Femur (tissue), 1 donor: ENCODE measurements at regions not wholly inside any gene's neighbourhood (a gene's known extent, or its start where the extent isn't known, plus 50 kb on each side); places are given as distances from the start of the nearest gene placed in this dataset.
"Not testable (repeated sequence)": the region's sequence is repeated elsewhere in the genome, so short reads cannot be mapped to it uniquely, and the experiment has no call there.

Source experiments
- DNase-seq: peaks from one replicate; pipeline ENCODE4 v3.0.0-alpha.2; 2017

DNA sequence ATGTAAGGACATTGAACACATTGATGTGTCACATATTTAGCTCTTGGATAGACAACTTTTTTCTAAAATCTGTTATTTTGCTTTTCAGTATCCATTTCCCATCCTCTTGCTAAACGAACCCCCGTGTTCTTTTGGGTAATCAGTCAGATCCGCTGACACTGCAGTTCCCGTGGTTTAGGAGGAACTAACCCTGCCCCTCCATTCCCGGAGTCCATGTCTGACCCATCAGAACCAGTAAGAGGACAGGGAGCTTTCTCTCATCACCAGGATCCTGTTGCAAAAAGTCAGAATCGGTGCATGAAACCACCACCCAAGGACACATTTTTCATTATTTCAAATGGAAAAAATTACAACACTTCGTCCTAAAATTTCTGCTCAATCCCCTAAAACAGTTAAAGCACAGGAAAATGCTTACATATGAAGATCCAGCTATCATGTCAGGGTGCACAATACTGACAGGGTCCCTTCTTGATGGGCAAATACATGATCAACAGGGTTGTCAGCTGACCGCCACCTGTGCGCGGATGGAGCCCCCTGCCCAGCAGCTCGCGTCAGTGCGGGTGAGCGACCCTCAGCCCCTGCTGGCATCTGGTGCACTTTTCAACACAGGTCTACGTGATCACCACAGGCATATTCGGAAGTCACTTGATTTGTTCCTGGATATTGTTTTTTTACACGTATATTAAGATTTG lies 276.8 kb downstream of the ADGRD1 start:
- no peak for DNase-seq

DNA sequence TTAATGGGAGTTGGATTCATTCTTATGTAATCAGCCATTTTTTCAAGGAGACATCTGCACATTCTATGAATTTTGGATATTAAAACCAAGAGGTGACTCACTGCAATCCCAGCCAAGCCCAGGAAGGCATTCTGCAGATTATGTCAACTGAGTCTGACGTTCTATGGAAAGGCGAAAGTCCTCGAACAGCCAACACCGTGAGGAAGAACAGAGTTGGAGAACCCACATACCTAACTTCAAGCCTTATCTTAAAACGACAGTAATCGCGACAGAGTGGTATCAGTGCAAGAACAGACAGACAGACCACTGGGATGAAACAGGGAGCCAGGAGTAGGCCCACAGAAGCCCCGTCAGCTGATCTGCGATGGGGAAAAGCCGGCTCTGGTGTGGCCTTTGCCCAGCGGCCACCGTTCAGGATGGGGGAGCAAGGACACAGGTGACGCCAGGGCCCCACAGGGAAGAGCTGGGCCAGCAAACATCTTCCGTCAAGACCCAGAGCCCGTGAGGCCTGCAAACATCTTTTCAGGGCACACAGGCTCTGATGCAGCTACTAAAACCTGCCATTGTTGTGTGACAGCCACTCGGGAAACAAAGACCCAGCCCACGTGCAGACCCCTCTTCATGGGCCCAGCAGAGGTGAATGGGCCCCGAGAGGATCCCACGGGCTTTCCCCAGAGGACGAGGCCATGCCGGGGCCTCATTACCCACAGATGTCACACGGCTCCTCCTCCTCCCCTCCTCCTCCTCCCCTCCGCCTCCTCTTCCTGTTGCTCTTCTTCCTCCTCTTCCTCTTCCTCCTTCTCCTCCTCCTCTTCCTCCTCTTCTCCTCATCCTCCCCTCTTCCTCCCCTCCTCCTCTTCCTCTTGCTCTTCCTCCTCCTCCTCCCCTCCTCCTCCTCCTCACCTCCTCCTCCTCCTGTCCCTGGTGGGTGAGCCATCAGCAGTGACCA lies 277.6 kb downstream of the ADGRD1 start:
- DNase-seq, result no peak

DNA sequence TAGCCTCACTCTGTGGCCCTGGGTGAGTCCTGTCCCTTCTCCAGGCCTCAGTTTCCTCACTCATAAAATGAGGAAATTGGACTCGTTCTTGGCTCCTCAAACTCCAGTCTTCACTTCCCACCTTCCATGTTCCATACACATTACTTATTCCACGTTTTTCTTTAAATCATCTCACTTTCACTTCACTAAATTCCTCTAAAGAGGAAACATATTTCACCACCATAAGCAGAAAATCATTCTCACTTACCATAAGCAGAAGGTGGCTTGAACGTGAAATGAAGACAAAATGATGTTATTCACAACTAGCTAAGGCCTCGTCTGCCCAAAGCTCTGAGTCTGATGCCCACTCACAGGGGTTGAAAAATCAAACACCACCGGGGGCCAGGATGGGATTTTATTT lies 278.3 kb downstream of the ADGRD1 start:
- no peak for DNase-seq

DNA sequence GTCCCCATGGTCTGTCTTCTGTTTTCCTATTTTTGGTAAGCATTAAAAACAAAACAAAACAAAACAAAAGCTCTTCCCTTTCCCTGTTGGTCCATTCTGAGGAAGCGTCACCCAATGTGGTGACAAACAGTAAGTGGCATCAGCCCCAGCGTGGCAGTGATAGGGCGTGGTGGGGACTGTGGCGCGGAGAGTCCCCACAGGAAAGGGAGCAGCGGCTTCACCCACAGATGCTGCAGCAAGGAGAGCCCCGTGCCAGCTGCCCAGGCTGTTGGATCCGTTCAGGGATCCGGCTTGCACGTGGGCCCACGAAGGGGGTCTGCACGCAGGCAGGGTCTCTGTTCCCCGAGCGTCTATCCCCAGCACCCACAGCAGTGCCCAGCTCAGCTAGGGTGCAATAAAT lies 279.2 kb downstream of the ADGRD1 start:
- DNase-seq, result not testable (repeated sequence)

DNA sequence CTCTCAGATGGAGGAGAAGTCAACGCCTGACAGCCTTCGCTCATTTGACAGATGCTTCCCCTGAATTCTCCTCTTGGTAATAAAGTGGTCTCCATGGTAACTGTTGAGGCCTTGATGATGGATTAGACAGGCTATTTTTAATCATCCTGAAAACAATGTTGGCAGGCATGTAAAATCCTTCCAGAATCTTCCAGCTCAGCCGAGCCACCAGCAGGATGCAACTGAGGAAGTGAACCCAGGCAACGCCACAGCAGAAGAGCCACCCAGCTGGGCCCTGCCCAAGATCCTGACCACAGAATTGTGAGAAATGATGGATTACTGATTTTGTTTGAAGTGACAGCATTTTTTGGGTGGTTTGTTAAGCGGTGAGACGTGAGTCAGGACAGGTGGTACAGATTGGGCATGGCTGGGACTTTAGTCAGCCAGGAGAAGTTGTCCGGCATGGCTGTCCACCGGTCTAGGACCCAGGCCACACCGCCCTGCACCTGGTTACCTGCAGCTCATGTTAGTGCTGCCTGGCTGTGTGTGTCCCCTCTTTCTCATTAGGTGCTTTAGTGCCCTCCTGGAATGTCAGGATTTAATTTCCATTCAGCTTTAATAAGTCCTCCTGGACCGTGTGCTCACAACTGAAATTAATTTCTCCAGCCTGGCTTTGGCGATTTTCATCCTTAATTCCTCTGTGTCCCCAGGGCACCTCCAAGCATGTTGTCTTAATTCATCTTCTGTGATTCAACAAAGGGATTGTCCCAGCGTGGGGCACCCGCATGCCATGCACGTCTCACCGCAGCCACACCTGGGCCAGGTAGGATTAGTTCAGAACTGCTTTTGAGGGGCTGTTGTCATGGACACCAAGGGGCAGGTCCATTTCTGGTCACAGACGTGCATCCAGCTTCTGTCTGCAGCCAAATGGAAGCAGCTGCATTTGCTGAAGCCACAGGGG lies 280.4 kb downstream of the ADGRD1 start:
- not testable (repeated sequence) for DNase-seq

DNA sequence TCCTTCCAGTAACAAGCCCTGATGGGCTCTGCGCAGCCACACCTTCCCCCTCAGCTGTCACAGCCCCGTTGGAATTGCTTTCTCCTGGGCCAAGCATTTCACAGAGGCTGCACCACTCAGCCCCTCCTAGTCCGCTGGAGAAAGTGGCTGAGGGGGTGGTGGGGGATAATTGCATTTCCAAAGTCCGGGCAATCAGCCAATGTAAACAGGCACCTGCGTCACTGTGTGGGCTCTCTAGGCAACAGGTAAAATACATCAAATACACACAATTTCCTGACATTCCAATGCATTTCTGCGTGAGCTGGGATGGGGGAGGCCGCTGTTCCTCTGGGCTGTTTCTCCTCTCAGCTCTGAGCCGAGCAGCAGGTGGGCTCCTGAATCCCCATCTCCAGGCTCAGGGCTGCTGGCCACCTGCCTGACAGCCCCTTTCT lies 281.1 kb downstream of the ADGRD1 start:
- not testable (repeated sequence) for DNase-seq

DNA sequence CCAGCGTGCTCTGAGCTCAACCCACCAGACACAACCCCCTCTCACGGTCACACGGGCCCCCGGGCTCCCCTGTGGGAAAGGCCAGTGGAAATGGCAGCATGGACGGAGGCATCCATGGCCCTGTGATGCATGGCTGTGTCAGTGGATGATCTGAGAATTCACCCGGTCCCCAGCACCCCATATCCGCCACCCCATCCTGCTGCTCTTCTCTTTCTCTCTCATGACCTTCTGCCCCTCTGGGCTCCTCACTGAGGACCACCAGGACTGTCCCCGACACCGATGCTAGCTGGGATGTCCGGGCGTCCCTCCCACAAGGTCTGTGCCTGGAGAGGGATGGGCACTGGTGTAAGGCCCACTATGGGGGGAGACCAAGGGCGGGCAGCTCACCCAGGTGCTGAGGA lies 282.2 kb downstream of the ADGRD1 start:
- DNase-seq, result no peak

DNA sequence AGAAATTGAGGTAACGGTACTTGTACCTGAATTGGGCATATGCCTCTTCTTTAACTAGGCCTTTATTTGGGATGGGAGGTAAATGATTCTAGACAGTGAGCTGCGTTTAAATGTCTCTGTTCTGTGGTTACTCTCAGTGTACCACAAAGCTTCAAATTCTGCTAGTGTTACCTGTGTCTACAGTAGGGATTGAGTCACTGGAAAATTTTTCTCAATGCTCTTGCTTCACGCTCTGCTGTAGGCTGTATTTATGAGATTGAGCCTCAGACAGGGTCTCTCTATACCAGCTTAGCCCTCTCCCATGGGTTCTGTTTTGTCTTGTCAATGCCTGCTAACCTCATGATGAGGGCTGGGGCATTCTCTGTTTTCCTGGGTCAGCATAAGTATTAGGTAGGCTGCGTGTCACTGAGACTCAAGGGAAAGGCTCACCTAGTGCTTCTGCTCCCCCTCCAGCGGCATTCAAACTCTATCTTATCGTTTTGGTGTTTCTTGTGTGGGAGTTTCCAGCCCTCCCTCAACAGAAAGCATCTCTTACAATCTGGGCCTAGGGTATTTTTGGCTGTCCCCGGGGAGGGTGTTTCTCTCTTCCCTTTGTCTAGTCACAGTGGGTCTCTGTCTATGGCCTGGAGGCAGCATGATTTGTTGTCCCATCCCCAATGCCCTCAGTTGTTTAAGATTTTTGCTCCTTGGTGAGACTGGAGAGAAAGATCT lies 285.8 kb downstream of the ADGRD1 start:
- DNase-seq, result no peak

DNA sequence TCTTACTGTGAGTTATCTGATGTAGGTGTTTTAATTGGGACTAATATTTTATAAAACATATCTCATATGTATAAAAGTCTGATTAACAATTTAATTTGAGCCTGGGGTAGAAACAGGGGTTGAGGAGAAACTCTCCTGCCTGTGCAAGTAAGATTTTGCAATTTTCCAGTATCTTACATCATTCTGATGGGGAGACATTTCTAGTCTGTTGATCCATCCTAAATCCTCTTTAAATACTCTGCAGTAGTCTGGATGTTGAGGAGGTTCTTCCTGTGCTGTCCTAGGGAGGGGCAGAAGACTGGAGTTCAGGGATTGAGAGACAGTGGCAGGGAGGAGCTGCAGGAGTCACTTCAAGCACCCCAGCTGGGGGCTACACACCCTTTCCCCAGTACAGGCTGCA lies 287.8 kb downstream of the ADGRD1 start:
- DNase-seq, result no peak

DNA sequence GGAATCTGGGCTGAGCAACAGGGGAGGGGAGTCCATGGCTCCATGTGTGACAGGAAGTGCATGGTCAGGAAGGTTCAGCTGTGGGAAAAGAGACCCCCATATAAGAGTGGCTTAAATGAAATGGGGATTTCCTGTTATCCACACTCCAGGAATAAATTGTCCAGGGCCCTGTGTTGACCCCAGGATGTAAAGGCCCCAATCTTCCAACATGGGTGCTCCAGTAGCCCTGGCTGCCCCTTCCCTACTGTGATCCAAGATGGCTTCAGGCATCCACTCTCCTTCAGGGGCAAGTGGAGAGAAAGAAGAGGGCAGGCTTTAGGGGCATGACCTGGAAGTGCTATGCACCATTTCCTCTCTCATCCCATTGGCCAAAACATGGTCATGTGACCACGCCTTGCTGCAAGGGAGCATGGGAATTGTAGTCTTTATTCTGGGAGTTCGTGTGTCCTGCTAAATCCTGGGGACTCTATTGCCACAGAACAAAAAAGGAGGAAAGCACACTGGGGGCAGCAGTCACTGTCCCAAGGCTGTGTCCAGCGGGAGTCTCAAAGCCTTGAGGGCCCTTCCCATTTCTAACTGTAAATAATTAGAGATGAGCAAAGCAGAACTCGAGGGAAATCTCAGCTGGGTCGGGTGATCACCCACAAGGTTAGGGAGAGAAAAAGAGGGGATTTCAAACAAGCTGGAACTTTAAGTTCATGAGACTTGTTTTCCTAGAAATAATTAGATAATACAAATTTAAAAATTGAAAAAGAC lies 289.2 kb downstream of the ADGRD1 start:
- DNase-seq, result no peak

DNA sequence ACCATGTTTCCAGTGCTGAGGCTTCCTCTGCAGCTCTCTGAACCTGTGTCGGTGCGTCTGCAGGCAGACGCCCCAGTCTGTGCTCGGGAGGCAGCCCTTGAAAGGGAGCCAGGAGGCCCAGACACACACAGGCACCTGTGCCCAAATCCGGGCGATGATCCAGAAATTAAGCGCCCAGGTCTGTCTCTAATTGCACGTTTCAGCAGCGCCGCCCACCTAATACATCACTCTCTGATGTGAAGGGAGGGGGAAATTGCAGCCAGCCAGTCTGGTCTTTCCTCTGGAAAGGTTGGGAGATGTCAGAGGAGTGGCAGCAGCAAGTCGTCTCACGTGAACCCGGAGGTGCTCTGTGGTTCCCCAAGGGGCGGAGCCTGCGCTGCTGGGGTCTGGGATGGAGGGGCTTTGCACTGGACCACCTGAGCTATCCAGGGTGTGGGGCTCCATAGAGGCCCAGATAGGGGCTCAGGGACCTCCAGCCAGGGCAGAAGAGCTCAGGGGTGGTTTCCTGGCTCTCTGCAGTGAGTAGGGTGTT lies 290.5 kb downstream of the ADGRD1 start:
- not testable (repeated sequence) for DNase-seq

DNA sequence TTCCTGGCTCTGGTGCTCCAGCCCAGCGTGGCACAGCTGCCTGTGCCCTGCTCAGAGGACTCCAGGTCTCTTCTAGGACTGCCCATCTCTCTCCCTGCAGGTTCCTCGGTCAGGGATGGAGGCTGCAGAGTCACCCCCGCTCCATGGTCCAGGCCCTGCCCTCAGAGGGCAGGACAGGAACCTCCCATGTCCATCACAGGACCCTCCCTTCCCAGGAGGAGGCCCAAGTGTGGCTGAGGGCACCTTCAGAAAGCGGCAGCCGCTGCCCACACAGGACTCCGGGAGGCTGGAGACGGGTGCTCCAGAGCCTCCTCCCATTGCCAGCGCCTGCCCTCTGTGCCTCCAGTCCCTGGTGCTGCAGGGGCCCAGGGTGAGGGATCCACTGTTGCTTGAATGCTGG lies 291.5 kb downstream of the ADGRD1 start:
- not testable (repeated sequence) for DNase-seq

DNA sequence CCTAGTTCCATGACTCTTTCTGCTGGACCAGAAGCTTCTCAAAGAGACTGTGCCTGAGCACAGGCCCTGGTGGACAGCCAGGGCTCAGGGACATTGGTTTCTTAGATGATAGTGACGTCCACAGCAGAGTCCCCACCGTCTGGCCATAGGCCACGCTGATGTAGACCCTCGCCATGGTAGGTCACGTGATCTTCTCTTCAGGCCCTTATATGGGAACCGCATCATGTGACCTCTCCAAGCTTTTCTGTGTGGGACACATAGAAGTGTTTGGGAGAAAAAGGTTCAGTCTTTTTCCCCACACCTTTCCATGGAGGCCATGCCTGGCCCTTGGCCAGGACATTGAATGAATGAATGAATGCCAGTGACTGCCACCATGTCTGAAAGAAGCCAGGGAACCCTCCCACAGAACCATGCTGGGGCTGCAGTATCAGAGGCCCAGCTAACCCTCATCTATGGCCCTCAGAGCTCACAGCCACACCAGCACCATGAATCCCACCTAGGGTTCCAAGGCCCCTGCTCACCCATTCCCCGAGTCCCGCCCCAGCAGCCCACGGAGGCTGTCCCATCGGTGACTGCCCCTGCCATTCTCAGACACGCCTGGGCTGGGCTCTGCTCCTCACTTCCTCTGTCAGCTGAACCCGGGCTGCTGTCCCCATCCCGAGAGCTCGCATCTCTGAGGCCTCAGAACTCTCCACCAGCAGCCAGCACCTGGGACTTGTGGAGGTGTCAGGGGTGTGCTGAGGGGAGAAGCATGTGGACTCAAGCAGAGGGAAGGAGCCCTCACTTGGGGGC lies 292.1 kb downstream of the ADGRD1 start:
- no peak for DNase-seq

DNA sequence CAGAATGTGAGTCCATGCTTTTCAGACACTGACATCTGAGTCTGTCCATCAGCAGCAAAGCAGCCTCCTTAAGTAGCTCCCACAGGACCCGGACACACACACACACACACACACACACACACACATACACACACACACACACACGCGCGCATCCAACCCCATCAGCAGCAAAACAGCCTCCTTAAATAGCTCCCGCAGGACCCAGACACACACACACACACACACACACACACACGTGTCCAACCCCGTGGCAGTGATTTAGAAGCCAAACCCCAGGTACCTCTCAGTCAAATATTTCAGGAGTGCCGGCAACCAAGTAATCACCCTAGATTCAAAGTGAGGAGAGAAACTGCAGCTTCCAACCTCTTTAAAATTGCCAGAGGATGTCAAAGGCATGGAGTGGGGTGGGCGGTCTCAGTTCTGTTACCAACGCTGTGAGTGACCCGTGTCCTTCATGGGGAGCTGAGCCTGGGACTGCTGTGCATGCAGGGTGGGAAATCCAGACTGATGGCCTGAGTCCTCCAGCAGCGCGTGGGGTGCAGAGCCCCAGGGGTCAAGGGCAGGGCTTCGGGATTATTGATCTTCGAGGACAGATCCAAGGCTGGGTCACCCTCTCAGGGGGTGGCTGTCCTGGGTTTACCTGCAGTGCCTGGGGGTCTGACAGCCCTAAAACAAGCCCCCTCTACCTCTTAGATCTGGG lies 293.5 kb downstream of the ADGRD1 start:
- not testable (repeated sequence) for DNase-seq

DNA sequence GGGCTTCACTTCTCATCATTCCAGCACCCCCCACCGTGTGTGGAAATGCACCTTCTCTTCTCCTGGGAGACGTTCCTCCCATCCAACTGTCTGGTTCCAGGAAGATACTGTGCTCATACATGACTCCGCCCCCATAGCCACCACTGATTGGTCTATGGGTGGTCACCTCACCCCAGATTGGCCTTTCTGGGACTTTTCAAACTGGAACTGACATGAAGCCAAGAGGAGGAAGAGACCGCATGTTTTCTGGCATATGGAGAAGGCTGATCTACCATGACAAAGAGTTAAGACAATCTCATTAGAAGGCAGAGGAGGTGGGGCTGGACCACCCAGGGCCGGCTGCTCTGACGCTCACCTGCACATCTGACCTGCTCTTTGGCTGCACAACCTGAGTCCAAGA lies 294.2 kb downstream of the ADGRD1 start:
- DNase-seq, result not testable (repeated sequence)

DNA sequence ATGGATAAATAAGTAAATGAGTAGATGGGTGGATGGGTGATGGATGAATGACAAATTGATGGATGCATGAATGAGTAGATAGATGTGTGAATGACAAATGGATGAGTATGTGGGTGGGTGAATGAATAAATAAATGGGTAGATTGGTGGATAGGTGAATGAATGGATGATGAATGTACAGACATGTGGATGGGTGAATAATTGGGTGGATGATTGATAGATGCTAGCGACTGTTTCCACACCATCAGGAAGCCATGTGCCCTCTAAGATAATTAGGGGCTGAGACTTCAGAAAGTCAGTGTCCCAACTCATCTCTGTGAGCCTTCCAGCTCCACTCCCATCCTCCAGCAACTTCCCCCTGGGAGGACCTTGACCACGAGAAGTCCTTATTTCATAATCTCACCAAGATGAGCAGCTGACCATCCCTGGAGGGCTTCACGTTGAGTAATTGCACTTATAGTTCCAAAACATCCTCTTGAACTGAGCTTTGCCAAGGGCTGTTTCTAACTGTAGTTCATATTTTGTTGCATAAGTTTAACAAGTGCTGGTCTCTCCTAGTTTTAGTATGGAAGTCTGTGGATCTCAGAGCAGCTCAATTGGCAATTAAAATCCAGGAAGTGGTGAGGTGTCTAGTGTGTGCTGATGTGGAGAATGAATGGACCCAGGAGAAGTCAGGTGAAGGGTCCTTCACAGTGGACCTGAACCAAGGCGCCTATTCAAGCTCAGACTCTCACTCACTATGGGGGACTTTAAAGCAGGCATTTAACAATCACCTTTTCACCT lies 295.7 kb downstream of the ADGRD1 start:
- DNase-seq, result no peak

DNA sequence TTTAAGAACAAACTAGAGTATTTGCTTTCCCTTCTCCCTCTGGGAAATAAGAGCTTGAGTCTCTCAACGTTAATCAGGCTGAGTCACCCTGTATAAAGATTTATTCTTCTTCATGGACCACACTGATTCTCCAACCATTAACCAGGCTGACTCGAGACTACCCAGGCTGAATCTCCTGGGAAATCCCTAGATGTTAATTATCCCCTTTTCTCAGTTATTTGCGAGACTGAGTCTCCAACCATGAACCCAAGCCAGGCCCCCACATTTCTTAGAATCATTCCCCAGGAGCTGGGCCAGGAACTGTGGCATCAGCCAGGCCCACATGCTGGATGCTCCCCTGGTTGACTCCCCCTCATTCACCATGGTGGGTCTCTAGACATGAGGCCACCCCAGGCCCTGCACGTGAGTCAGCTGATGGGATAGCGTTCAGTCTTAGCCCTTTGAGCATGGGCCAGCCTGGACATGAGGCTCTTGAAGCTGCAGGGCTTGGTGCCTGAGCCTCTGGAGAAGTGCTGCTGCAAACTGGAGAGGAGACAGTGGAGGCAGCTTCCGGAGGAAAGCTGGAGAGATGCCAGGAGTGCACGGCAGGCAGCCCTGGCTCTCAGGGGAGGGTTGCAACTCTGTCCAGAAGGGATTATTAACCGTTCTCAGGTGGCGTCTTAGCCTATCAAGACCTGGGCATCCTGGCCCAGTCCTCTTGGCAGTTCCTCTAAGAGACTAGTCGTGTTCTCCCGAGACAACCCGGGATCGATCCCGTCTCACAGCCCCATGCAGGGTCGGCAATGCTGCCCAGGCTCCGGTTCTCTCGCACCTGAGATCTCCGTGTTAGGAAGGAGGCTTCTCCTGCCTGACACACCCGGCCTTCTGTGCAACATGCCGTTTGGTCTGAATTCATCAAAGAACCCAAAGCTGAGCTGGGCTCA lies 296.6 kb downstream of the ADGRD1 start:
- no peak for DNase-seq

DNA sequence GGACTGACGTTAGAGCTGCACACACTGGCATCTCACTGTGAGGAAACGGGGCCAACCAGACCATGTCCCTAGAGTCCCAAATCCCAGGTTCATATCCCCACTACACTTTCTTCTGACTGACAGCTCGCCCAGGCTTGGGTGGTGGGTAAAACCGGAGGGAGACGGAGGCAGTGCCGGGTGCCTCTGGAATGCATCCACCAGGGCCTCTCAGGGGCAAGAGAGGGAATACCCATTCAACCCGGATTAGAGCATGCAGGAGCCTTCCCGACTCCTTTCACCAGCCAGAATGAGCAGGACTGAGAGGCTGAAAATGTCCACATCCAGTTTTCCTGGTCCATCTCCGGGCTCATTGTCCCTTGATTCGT lies 297.2 kb downstream of the ADGRD1 start:
- DNase-seq, result no peak
